Calu3 (cell line): ENCODE measurements at regions not wholly inside any gene's neighbourhood (a gene's known extent, or its start where the extent isn't known, plus 50 kb on each side); places are given as distances from the start of the nearest gene placed in this dataset.

Source experiments
- BruUV-seq: library from RNA; stranded (reverse); fragments of 400-500 nt; replicated peaks from 2 replicates; lab custom pipeline; 2021; lab: Mats Ljungman, UMichigan
- CTCF ChIA-PET: fragments of 300-600 bp; sonication (Branson Sonifier 250); formaldehyde crosslinking; loops from one replicate; lab custom pipeline; 2022; ENCODE audit warnings: antibody characterized with exemption; lab: Charles Lee
- DNase-seq: peaks from one replicate; pipeline ENCODE4 v3.0.0; 2022
- H3K27ac Mint-ChIP-seq: one replicate; pipeline ENCODE4 v1.8.0; 2022; ENCODE audit warnings: mixed read lengths; ENCODE audit not compliant: unreplicated experiment
- H3K27me3 Mint-ChIP-seq: one replicate; pipeline ENCODE4 v1.8.0; 2022; ENCODE audit warnings: mixed read lengths; ENCODE audit not compliant: unreplicated experiment
- H3K36me3 Mint-ChIP-seq: one replicate; pipeline ENCODE4 v1.8.0; 2022; ENCODE audit warnings: mild to moderate bottlenecking, moderate library complexity, mixed read lengths; ENCODE audit not compliant: insufficient read depth, unreplicated experiment
- H3K4me1 Mint-ChIP-seq: one replicate; pipeline ENCODE4 v1.8.0; 2022; ENCODE audit warnings: mild to moderate bottlenecking, low read depth, mixed read lengths; ENCODE audit not compliant: unreplicated experiment
- H3K4me3 Mint-ChIP-seq: one replicate; pipeline ENCODE4 v1.8.0; 2022; ENCODE audit warnings: mild to moderate bottlenecking, low read depth, moderate library complexity, mixed read lengths; ENCODE audit not compliant: unreplicated experiment
- H3K9me3 Mint-ChIP-seq: one replicate; pipeline ENCODE4 v1.8.0; 2022; ENCODE audit warnings: low read depth, mixed read lengths; ENCODE audit not compliant: unreplicated experiment
- CTCF ChIP-seq: fragments of 200-600 bp; IDR thresholded peaks from one replicate; pipeline ENCODE4 v1.8.0; 2022; ENCODE audit warnings: antibody characterized with exemption; ENCODE audit not compliant: unreplicated experiment
- intact Hi-C: fragments of 100-400 bp; cut with micrococcal nuclease; formaldehyde crosslinking; loops from one replicate; pipeline ENCODE4 v1.10.0; 2022; ENCODE audit not compliant: unreplicated experiment

GRCh38 chr3:66662894-66663293, 162.1 kb upstream of the LRIG1 start:
- BruUV-seq: no TSS peak
- DNase-seq: no peak
- intact Hi-C loops: no loop called here
- H3K27ac Mint-ChIP-seq: no peak overlapping the region
- H3K27me3 Mint-ChIP-seq: peaks cover 49% of the 10 kb centered on the region
- no peaks in the 10 kb centered on the region for H3K9me3 Mint-ChIP-seq
- no peak for TF ChIP-seq CTCF
- no peaks in the 10 kb centered on the region for H3K36me3 Mint-ChIP-seq
- H3K4me3 Mint-ChIP-seq: no peak overlapping the region
- CTCF ChIA-PET: no interaction called here
- H3K4me1 Mint-ChIP-seq: no peaks in the 10 kb centered on the region

- no peak for TF ChIP-seq CTCF
- peaks cover 38% of the 10 kb centered on the region for H3K27me3 Mint-ChIP-seq
- intact Hi-C loops: no loop called here
- no peak overlapping the region for H3K4me3 Mint-ChIP-seq
- no peak for DNase-seq
- no peaks in the 10 kb centered on the region for H3K9me3 Mint-ChIP-seq
- no TSS peak for BruUV-seq
- no peaks in the 10 kb centered on the region for H3K36me3 Mint-ChIP-seq
- H3K4me1 Mint-ChIP-seq: no peaks in the 10 kb centered on the region
- no peak overlapping the region for H3K27ac Mint-ChIP-seq
- CTCF ChIA-PET: no interaction called here
Measured at GRCh38 chr3:66665021-66665695, 164.3 kb upstream of the LRIG1 start.

GRCh38 chr3:66666362-66666761, 165.5 kb upstream of the LRIG1 start:
- Mint-ChIP-seq H3K36me3 (no peaks in the 10 kb centered on the region), H3K4me1 (no peaks in the 10 kb centered on the region), H3K9me3 (no peaks in the 10 kb centered on the region), H3K27me3 (peaks cover 35% of the 10 kb centered on the region), H3K27ac (no peak overlapping the region), H3K4me3 (no peak overlapping the region)
- CTCF ChIA-PET: no interaction called here
- TF ChIP-seq CTCF: no peak
- intact Hi-C loops: no loop called here
- DNase-seq: no peak
- no TSS peak for BruUV-seq

- CTCF ChIA-PET: no interaction called here
- DNase-seq: no peak
- Mint-ChIP-seq H3K36me3 (no peaks in the 10 kb centered on the region), H3K4me1 (no peaks in the 10 kb centered on the region), H3K9me3 (no peaks in the 10 kb centered on the region), H3K27ac (no peak overlapping the region), H3K27me3 (peaks cover 26% of the 10 kb centered on the region), H3K4me3 (no peak overlapping the region)
- no TSS peak for BruUV-seq
- intact Hi-C loops: no loop called here
- no peak for TF ChIP-seq CTCF
Measured at GRCh38 chr3:66667263-66667662, 166.4 kb upstream of the LRIG1 start.
